Parathyroid adenoma (tissue), 2 donors: ENCODE measurements at regions not wholly inside any gene's neighbourhood (a gene's known extent, or its start where the extent isn't known, plus 50 kb on each side); places are given as distances from the start of the nearest gene placed in this dataset.

Experiments used
- H2AFZ ChIP-seq: fragments of 300-600 bp; sonication (generic); one replicate; pipeline ENCODE4 v1.7.0; 2017; ENCODE audit warnings: antibody characterized with exemption, mild to moderate bottlenecking
- H3K27ac ChIP-seq: fragments of 300-600 bp; sonication (generic); one replicate; pipeline ENCODE4 v1.7.0; 2017
- H3K27me3 ChIP-seq: fragments of 300-600 bp; sonication (generic); one replicate; pipeline ENCODE4 v1.7.0; 2017; ENCODE audit warnings: low read length; ENCODE audit not compliant: control insufficient read depth, insufficient read depth
- H3K36me3 ChIP-seq: fragments of 300-600 bp; sonication (generic); one replicate; pipeline ENCODE4 v1.7.0; 2017; ENCODE audit warnings: low read length; ENCODE audit not compliant: control insufficient read depth, insufficient read depth
- H3K4me1 ChIP-seq: fragments of 300-600 bp; sonication (generic); one replicate; pipeline ENCODE4 v1.7.0; 2017; ENCODE audit warnings: control low read depth
- H3K4me2 ChIP-seq: fragments of 300-600 bp; sonication (generic); one replicate; pipeline ENCODE4 v1.7.0; 2017; ENCODE audit warnings: low read length
- H3K4me3 ChIP-seq: fragments of 300-600 bp; sonication (generic); one replicate; pipeline ENCODE4 v1.7.0; 2017; ENCODE audit warnings: low read depth, low read length
- H3K79me2 ChIP-seq: fragments of 300-600 bp; sonication (generic); one replicate; pipeline ENCODE4 v1.7.0; 2017; ENCODE audit warnings: control low read depth
- H3K9ac ChIP-seq: fragments of 300-600 bp; sonication (generic); one replicate; pipeline ENCODE4 v1.7.0; 2017; ENCODE audit warnings: mild to moderate bottlenecking
- H3K9me3 ChIP-seq: fragments of 300-600 bp; sonication (generic); one replicate; pipeline ENCODE4 v1.7.0; 2017; ENCODE audit warnings: low read length; ENCODE audit not compliant: control insufficient read depth
- TF ChIP-seq, protein P1 (sequence below): fragments of 300-600 bp; sonication (generic); IDR thresholded peaks from one replicate; pipeline ENCODE4 v1.7.0; 2017; ENCODE audit warnings: antibody characterized with exemption, mild to moderate bottlenecking
- donor health status: primary hyperparathyroidism.

DNA sequence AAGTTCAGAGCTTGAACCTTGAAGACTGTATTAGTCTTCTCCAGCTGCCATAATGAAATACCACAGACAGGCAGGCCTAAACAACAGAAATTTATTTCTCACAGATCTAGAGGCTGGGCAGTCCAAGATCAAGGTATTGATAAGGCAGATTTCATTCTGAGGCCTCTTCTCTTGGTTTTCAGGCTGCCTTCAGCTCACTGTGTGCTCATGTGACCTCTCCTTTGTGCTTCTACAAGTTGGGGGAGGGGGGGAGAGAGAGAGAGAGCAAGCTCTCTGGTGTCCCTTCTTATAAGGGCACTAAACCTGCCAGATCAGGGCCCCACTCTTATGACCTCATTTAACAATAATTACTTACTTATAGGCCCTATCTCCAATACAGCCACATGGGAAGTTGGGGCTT is 102.6 kb upstream of the RSPO3 start:
- no peak overlapping the region for H3K9ac ChIP-seq
- H3K27me3 ChIP-seq = no peaks in the 10 kb centered on the region
- H3K27ac ChIP-seq = no peak overlapping the region
- H3K4me2 ChIP-seq = no peak overlapping the region
- no peak overlapping the region for H3K4me3 ChIP-seq
- H2AFZ ChIP-seq = no peak overlapping the region
- H3K36me3 ChIP-seq = no peaks in the 10 kb centered on the region
- TF ChIP-seq, protein P1, sequence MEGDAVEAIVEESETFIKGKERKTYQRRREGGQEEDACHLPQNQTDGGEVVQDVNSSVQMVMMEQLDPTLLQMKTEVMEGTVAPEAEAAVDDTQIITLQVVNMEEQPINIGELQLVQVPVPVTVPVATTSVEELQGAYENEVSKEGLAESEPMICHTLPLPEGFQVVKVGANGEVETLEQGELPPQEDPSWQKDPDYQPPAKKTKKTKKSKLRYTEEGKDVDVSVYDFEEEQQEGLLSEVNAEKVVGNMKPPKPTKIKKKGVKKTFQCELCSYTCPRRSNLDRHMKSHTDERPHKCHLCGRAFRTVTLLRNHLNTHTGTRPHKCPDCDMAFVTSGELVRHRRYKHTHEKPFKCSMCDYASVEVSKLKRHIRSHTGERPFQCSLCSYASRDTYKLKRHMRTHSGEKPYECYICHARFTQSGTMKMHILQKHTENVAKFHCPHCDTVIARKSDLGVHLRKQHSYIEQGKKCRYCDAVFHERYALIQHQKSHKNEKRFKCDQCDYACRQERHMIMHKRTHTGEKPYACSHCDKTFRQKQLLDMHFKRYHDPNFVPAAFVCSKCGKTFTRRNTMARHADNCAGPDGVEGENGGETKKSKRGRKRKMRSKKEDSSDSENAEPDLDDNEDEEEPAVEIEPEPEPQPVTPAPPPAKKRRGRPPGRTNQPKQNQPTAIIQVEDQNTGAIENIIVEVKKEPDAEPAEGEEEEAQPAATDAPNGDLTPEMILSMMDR = no peak
- no peaks in the 10 kb centered on the region for H3K9me3 ChIP-seq
- no peaks in the 10 kb centered on the region for H3K4me1 ChIP-seq
- H3K79me2 ChIP-seq = no peaks in the 10 kb centered on the region

DNA sequence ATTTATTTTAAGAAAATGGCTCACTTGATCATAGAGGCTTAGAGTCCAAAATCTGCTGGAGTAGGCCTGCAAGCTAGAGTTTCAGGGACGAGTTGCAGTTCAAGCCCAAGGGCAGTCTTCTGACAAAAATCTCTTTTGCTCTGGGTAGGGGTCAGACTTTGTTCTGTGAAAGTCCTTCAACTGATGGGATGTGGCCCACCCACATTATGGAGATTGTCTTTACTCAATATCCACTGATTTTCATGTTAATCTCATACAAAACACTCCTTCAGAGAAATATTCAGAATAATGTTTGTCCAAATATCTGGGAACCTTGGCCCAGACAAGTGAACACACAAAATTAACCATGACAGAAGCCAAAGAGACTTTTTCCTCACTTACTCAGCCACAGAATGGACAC is 98.6 kb upstream of the RSPO3 start:
- no peaks in the 10 kb centered on the region for H3K9me3 ChIP-seq
- no peaks in the 10 kb centered on the region for H3K4me1 ChIP-seq
- no peak overlapping the region for H3K4me3 ChIP-seq
- TF ChIP-seq, protein P1 = no peak
- H3K27me3 ChIP-seq = no peaks in the 10 kb centered on the region
- H3K36me3 ChIP-seq = no peaks in the 10 kb centered on the region
- H3K4me2 ChIP-seq = no peak overlapping the region
- no peaks in the 10 kb centered on the region for H3K79me2 ChIP-seq
- no peak overlapping the region for H3K9ac ChIP-seq
- H3K27ac ChIP-seq = no peak overlapping the region
- no peak overlapping the region for H2AFZ ChIP-seq

DNA sequence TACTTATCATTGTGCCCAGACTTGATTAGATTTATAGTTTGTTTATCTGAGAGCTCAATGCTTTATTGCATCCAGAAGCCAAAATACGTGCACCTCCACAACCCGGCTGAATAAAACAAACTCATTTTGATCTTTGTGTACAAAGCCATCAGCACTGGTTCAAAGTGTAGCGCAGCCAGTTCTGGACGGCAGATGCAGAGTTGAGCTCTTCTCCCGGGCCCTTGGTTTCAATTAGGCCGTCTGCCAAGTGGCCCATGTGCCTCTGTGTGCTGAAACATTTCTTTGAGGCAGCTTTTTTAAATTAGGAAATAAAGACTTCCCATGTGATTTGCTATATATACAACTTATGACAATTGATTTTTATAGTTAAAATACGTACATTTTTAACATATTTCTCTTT is 96.2 kb upstream of the RSPO3 start:
- H3K9me3 ChIP-seq = no peaks in the 10 kb centered on the region
- H3K4me1 ChIP-seq = no peaks in the 10 kb centered on the region
- TF ChIP-seq, protein P1 = no peak
- no peak overlapping the region for H2AFZ ChIP-seq
- no peak overlapping the region for H3K9ac ChIP-seq
- no peaks in the 10 kb centered on the region for H3K79me2 ChIP-seq
- no peak overlapping the region for H3K4me2 ChIP-seq
- H3K27me3 ChIP-seq = no peaks in the 10 kb centered on the region
- no peak overlapping the region for H3K27ac ChIP-seq
- no peak overlapping the region for H3K4me3 ChIP-seq
- no peaks in the 10 kb centered on the region for H3K36me3 ChIP-seq

DNA sequence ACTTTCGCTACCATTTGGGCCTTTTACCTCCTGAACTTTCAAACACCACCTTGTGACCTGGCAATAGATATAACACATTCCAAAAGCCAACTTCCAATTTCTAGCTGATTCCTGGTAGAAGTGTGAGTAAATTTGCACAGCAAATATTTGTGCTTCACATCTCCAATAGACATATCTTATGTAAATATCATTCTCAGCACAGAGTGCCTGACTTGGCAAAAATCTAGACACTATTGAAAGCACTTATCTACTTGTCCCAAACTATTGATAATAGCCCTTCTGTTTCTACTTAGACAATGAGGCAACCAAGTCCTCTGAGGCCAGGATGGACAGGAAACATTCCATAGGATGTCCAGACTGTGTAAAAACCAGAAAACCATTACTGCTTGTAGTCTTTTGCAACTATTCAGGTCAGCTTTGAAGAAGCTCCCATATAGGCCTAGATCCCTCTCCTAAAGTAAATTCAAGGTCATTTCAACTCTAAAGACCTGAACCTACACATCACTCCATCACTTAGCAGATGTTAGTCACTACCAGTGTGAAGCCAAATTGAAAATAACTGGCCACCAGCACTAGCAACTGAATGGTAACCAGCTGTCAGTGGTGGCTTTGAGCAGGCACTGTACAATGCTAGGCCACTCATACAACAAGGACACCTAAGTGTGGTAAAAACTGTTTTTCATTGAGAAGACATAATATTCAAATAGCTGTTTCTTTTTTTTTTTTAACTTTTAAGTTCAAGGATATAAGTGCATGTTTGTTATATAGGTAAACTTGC is 95.3 kb upstream of the RSPO3 start:
- Histone ChIP-seq H2AFZ (no peak overlapping the region), H3K4me3 (no peak overlapping the region), H3K4me2 (no peak overlapping the region), H3K27ac (no peak overlapping the region), H3K27me3 (no peaks in the 10 kb centered on the region), H3K79me2 (no peaks in the 10 kb centered on the region), H3K36me3 (no peaks in the 10 kb centered on the region), H3K9me3 (no peaks in the 10 kb centered on the region), H3K4me1 (no peaks in the 10 kb centered on the region), H3K9ac (no peak overlapping the region)
- TF ChIP-seq, protein P1 = no peak

DNA sequence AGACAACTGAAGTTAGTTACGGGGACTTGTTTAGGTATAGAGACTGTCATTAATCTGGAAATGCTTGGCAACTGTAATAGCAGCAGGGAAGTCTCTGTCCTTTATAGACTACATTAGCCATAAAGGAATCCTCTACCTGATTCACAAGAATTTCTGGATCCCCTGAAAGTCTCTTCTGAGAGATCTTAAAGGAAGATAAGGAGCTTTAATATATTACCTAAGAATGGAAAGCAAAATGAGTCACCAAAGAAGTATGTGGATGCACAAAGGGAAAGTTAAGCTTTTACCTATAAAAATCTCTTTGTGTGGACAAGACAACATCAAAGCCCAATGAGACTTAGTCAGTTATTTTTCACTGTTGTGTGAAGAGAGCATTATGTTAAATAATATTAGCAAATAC is 92.2 kb upstream of the RSPO3 start:
- no peaks in the 10 kb centered on the region for H3K36me3 ChIP-seq
- TF ChIP-seq, protein P1 = no peak

More for the DNA sequence above, 92.2 kb upstream of the RSPO3 start:
- Histone ChIP-seq H3K9ac (no peak overlapping the region), H3K9me3 (no peaks in the 10 kb centered on the region), H3K27ac (no peak overlapping the region), H3K4me3 (no peak overlapping the region), H3K4me2 (no peak overlapping the region), H3K79me2 (no peaks in the 10 kb centered on the region), H3K4me1 (no peaks in the 10 kb centered on the region), H3K27me3 (no peaks in the 10 kb centered on the region), H2AFZ (no peak overlapping the region)
